Loucy (cell line): ENCODE measurements at regions not wholly inside any gene's neighbourhood (a gene's known extent, or its start where the extent isn't known, plus 50 kb on each side); places are given as distances from the start of the nearest gene placed in this dataset.

ENCODE experiments used
- EZH2phosphoT487 ChIP-seq: fragments of 200-600 bp; IDR thresholded peaks from 2 replicates; pipeline ENCODE4 v1.6.1; 2018; ENCODE audit warnings: antibody characterized with exemption, mild to moderate bottlenecking, moderate library complexity, borderline replicate concordance
- TF ChIP-seq, protein P1 (sequence below): fragments of 200-600 bp; sonication (generic); conservative IDR thresholded peaks from 2 replicates; pipeline ENCODE4 v1.5.1; 2014; ENCODE audit warnings: mild to moderate bottlenecking, antibody characterized with exemption, low read length

- TF ChIP-seq, protein P1, sequence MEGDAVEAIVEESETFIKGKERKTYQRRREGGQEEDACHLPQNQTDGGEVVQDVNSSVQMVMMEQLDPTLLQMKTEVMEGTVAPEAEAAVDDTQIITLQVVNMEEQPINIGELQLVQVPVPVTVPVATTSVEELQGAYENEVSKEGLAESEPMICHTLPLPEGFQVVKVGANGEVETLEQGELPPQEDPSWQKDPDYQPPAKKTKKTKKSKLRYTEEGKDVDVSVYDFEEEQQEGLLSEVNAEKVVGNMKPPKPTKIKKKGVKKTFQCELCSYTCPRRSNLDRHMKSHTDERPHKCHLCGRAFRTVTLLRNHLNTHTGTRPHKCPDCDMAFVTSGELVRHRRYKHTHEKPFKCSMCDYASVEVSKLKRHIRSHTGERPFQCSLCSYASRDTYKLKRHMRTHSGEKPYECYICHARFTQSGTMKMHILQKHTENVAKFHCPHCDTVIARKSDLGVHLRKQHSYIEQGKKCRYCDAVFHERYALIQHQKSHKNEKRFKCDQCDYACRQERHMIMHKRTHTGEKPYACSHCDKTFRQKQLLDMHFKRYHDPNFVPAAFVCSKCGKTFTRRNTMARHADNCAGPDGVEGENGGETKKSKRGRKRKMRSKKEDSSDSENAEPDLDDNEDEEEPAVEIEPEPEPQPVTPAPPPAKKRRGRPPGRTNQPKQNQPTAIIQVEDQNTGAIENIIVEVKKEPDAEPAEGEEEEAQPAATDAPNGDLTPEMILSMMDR: no peak
- TF ChIP-seq EZH2phosphoT487: no peak
Observed at GRCh38 chr3:180322829-180323228, 279.1 kb upstream of the TTC14 start.
